ENCODE measurements at regions not wholly inside any gene's neighbourhood (a gene's known extent, or its start where the extent isn't known, plus 50 kb on each side); places are given as distances from the start of the nearest gene placed in this dataset.
"Not testable (repeated sequence)": the region's sequence is repeated elsewhere in the genome, so short reads cannot be mapped to it uniquely, and the experiment has no call there.

GRCh38 chr7:131683536-131684125 is 127.2 kb upstream of the PODXL start:
- intact Hi-C loops (cut with micrococcal nuclease) = no loop called here

DNA sequence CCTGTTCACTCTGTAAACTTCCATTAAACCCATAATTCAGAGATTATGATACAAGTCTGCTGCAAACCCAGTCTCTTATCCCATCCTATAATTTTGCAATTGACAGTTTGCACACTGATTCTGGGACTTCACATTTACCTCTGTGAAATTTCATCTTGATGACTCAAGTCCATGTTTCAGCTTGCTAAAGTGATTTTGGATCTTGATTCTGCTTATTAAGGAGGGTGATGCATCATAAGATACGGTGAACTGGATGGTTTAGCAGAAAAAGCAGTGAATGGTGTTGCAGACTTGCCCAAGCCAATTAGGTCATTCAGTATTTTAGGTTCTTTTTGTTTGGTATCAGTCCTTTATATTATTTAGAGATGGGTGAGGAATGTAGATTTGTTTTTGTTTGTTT is 125.5 kb upstream of the PODXL start:
- intact Hi-C loops (cut with micrococcal nuclease) = no loop called here

GRCh38 chr7:131679071-131679470 is 122.6 kb upstream of the PODXL start:
- intact Hi-C loops (cut with micrococcal nuclease) = not testable (repeated sequence)

- intact Hi-C loops (cut with micrococcal nuclease) = not testable (repeated sequence)
Observed at GRCh38 chr7:131676850-131677249, 120.4 kb upstream of the PODXL start.

DNA sequence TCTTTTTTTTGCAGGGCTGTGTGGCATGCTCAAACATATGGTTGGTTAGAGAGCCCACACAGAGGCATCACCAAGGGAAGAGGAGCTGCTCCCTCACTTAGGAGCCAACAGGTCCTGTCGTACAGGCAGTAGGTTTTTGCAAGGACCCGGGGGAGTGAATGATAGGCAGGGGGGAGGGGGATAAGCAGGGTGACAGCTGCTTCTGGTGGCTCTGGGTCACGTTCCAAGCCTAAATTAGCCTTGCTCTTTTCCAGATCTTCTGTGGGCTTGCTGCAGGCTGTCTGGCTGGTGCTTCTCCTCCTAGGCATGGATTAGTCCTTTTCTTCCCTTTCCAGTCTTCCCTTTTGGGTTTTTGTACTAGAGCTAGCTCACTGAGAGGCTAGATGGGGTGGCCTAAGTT is 117.7 kb upstream of the PODXL start:
- intact Hi-C loops (cut with micrococcal nuclease) = no loop called here

DNA sequence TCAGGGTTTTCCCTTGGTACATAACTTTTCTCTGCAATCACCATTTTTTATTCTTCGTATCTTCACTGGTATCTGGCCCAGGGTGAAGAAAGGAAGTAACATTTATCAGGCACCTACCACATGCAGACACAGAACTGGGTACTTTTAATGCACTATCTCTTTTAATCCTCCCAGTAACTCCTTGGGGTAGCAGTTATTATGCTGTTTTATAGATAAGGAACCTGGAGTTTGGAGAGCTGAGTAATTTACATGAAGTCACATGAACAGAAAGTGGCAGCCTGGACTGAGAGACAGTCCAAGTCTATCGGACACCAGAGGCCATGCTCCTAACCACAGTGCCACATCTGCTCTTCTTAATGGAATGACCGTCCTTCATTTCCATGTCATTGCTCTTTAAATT is 117.1 kb upstream of the PODXL start:
- intact Hi-C loops (cut with micrococcal nuclease) = no loop called here

DNA sequence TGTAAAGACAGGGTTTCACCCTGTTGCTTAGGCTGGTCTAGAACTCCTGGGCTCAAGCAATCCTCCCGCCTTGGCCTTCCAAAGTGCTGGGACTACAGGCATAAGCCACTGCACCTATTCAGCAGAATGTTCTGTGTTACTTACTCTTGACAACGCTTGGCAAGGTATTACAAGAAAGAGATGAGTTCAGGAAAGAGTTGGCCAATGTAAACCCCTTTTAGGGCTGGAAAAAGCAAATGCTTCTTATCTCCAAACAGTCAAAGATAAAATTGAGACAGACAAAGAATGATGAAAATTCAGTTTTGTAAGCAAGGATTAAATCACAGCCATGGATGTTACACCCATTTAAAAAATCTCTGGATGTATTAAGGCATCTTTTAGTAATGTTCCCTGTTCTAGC is 114.0 kb upstream of the PODXL start:
- intact Hi-C loops (cut with micrococcal nuclease) = no loop called here

DNA sequence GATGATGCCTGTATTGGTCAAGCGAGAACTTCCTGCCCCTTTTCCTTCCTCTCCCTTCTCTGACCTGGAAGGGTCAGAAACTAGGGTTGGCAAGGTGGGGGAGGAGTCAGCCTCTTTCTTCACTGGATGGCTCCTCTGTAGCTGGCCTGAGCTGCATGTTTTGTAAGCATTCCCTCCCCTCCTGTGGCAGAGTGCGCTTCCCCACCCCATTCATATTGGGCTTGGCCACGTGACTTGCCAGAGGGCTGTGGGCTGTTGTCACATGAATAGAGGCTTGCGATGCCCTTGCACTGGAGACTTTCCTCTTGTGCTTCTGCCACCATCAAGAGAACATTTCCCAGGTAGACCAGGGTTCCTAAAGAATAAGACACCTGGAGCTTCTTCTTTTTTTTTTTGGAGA is 111.3 kb upstream of the PODXL start:
- intact Hi-C loops (cut with micrococcal nuclease) = no loop called here

DNA sequence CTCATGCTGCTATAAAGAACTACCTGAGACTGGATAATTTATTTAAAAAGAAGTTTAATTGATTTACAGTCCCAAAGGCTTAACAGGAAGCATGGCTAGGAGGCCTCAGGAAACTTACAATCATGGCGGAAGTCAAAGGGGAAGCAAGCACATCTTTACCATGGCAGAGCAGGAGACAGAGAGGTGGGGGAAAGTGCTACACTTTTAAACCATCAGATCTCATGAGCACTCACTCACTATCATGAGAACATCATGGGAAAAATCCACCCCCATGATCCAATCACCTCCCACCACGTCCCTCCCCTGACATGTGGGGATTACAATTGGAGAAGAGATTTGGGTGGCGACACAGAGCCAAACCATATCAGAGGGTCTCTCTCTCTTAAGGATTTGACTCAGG is 108.6 kb upstream of the PODXL start:
- intact Hi-C loops (cut with micrococcal nuclease) = no loop called here

GRCh38 chr7:131664570-131664969 is 108.1 kb upstream of the PODXL start:
- intact Hi-C loops (cut with micrococcal nuclease) = no loop called here

DNA sequence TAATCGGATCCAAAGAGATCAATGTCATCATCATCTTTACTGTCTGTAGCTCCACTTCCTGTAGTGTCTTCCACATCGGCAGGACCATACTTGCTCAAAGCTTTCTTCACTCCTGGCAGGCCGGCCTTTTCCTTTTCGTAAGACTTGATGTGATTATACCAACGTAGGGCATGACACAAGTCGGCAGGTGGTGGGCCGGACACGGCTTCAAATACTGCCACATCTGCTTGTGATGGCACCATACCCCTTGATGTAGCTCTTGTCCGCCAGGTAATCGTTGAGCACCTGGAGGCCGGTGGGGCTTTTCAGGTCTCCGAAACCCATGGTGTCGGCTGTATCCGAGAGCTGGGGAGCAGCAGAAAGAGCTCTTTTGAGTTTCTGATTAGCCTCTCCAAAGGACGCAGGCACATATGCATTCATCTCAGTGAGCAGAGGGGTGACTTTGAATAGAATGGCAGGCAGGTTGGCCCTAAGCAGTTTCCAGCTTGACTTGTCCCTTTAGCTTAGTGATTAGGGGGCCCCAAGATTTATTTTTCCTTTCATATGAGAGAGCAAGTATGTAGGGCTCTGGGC is 106.0 kb upstream of the PODXL start:
- intact Hi-C loops (cut with micrococcal nuclease) = not testable (repeated sequence)

GRCh38 chr7:131657881-131658280 is 101.5 kb upstream of the PODXL start:
- intact Hi-C loops (cut with micrococcal nuclease) = no loop called here

DNA sequence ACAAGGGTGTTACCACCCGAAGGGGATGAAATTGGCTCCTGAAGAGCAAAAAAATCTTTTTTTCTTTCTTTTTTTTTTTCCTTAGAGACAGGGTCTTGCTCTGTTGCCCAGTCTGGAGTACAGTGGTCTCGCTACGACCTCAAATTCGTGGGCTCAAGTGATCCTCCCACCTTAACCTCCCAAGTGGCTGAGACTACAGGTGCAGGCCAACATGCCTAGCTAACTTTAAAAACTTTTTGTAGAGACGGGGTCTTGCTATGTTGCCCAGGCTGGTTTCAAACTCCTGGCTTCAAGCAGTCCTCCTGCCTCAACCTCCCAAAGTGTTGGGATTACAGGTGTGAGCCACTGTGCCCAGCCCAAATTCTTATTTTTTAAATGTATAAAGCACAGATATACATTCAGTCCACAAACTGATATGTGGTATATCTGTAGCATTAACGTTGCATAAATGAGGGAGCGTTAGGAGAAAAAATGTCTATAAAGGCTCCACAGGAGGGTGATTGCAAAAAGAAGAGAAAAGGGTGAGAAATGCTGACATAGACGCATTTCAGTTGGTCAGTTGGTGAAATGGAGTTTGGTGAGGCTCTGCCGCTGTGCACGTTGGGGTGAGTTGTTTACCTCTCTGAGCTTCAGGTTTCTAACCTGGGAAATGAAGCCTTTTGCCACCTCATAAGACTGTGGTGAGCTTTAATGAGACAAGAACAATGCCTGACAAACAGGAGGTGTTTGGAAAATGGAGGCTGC is 100.7 kb upstream of the PODXL start:
- intact Hi-C loops (cut with micrococcal nuclease) = no loop called here

DNA sequence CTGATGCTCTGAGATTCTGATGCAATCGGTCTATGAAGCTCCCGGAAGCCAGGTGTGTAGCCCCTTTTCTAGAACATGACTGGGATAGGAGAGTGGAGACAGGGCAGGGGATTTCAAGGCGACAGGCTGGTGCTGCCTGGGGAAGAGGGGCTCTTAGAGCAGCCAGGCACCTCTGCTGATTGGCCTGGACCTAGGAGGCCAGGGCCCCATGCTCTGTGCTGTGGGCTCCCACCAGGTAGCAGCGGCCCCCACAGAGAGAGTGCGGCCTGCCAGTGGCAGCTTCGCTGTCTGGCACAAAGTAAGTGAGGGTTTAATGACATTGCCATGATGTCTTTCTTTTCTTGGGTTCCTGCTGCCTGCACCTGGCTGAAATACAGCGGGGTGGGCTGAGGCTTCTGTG is 99.4 kb upstream of the PODXL start:
- intact Hi-C loops (cut with micrococcal nuclease) = loop anchor here (2.0 kb wide), 1 partner anchor 587 kb away; no protein-coding TSS in a partner anchor

GRCh38 chr7:131655447-131655846 is 99.0 kb upstream of the PODXL start:
- intact Hi-C loops (cut with micrococcal nuclease) = loop anchor here (2.0 kb wide), 1 partner anchor 587 kb away; no protein-coding TSS in a partner anchor

- intact Hi-C loops (cut with micrococcal nuclease) = loop anchor here (1.0 to 2.0 kb wide), 3 partner anchors 109 to 586 kb away; no protein-coding TSS in a partner anchor
Observed at GRCh38 chr7:131654668-131655326, 98.4 kb upstream of the PODXL start.

DNA sequence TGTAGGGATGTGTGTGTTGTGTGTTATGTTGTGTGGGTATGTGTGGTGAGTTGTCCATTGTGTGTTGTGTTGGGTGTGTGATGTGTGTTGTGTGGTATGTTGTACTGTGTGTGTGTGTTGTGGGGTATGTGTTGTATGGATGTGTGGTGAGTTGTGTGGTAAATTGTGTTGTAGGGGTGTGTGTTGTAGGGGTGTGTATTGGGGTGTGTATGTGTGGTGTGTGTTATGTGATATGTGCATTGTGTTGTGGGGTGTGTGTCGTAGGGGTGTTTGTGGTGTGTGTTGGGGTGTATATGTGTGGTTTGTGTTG is 97.8 kb upstream of the PODXL start:
- intact Hi-C loops (cut with micrococcal nuclease) = loop anchor here (1.0 to 2.0 kb wide), 3 partner anchors 109 to 585 kb away; no protein-coding TSS in a partner anchor

DNA sequence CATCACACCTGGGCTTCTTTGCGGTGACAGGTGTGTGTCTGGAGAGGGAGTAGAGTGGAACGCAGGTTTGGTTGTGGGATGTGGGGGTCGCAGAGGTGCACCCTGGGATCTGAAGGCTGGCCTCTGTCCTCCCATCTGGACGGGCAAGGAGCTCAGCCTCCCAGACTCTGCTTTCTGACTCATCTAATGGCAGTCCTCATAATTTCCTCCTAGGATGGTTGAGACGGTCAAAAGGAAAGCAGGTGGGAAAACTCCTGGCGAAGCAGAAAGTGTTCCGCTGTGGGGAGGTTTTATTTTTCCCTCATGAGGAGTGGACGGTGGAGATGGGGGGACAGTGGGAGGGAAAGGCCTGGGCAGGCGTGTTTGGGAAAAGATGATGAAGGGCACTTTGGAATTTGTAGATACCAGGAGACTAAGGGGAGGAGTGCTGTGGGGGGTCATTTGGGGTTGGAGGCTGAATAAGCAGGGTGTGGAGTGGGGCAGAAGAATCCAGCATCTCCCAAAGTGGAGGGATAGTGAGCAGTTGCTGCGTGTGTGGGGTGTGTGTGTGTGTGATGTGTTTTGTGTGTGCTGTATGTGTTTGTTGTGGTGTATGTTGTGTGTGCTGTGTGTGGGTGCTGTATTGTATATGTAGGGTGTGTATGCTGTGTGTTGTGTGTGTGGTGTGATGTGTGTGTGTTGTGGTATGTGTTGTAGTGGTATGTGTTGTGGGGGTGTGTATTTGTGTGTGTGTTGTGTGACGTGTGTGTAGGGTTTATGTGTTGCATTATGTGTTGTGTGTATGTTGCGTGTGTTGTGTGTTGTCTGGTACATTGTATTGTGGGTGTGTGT is 97.2 kb upstream of the PODXL start:
- intact Hi-C loops (cut with micrococcal nuclease) = loop anchor here (1.0 to 2.0 kb wide), 3 partner anchors 108 to 585 kb away; no protein-coding TSS in a partner anchor

DNA sequence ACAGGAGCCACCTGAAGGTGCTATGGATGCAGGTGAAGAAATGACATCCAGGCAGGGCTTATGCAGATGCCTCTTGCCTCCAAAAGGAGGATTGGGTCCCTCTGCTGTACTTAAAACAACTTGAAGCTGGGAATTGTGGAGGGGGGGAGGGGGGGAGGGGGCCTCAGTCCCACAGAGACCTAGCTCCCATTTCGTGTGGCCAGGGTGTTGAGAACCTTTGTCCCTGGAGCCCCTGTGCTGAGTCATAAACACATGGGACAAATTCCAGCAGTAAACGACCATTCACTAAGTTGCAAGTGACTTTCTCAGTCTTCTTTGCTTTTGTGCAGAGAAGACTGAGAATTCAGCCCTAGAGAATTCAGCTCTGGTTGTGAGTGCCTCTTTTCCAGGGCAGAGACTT is 96.5 kb upstream of the PODXL start:
- intact Hi-C loops (cut with micrococcal nuclease) = no loop called here

DNA sequence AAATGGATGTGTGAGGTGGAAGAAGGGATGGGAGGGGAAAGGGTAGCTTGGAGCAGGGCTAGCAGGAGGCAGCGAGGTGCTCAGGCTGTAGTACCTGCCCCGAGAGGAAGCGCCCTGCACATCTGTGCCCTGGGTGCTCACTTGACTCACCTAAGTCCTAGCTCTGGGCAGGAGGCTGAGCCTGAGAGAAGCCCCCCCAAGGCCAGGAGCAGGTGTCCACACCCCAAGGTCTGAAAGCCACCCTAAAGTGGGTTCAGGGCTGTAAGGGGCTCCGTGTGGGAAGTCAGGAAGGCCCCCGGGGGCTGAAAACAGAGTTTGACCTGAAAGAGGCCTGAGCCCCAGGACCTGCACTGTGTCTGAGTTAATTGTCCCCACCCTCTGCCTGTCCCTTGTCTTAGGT is 95.8 kb upstream of the PODXL start:
- intact Hi-C loops (cut with micrococcal nuclease) = no loop called here

DNA sequence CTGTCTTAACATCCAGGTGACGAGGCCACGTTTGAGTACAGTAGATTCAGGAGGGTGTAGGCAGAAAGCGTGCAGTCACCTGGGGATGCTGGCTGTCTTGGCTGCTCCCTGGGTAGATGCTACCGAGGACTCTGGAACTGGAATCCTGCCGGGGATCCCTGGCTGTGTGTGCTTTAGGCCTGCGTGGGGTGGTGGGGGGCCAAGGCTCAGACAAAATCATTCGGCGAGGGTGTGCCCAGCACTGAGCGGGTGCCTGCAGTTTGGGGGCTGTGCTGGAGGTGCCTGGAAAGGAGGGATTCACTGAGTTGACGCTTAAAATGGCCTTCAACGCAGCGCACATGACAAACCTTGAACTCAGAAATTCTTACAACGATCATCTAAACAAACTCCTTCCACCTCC is 93.5 kb upstream of the PODXL start:
- intact Hi-C loops (cut with micrococcal nuclease) = no loop called here

All from T-helper 1 cell treated with Interleukin-12 subunit alpha and Interleukin-12 subunit beta and Interleukin-4 antibody, amounts not matched to agents 30 ng/mL and 1 ng/mL, for 36 hours (primary cell).